Inflammatory macrophage treated with lipopolysaccharide for 1 hour (primary cell): ENCODE measurements at regions not wholly inside any gene's neighbourhood (a gene's known extent, or its start where the extent isn't known, plus 50 kb on each side); places are given as distances from the start of the nearest gene placed in this dataset.
A peak's percentile ranks its signal among the peaks of the same experiment; 100 is the strongest.
"Not testable (repeated sequence)": the region's sequence is repeated elsewhere in the genome, so short reads cannot be mapped to it uniquely, and the experiment has no call there.

ENCODE experiments used
- DNase-seq, 2 donors: peaks; one replicate each; pipeline ENCODE4 v3.0.0-alpha.2; 2020 to 2022

GRCh38 chr20:10109641-10110040 is 74.9 kb downstream of the ANKEF1 start:
- no peak for DNase-seq

- no peak for DNase-seq
Observed at GRCh38 chr20:10110151-10110550, 75.4 kb downstream of the ANKEF1 start.

- DNase-seq: no peak
Observed at GRCh38 chr20:10111139-10111958, 76.6 kb downstream of the ANKEF1 start.

- no peak for DNase-seq
Observed at GRCh38 chr20:10111959-10112250, 77.1 kb downstream of the ANKEF1 start.

- peak in 1 of 2 donors; percentile 53 for DNase-seq
Observed at GRCh38 chr20:10113746-10114145, 79.0 kb downstream of the ANKEF1 start.

GRCh38 chr20:10114598-10114997 is 79.8 kb downstream of the ANKEF1 start:
- DNase-seq: no peak

GRCh38 chr20:10115021-10115420 is 80.2 kb downstream of the ANKEF1 start:
- DNase-seq: no peak

- DNase-seq: no peak
Observed at GRCh38 chr20:10119336-10119735, 84.5 kb downstream of the ANKEF1 start.

- DNase-seq: not testable (repeated sequence)
Observed at GRCh38 chr20:10124883-10125282, 90.1 kb downstream of the ANKEF1 start.

GRCh38 chr20:10125757-10126156 is 91.0 kb downstream of the ANKEF1 start:
- no peak for DNase-seq

GRCh38 chr20:10129749-10130148 is 88.9 kb upstream of the SNAP25 start:
- DNase-seq: no peak

GRCh38 chr20:10131732-10132345 is 86.8 kb upstream of the SNAP25 start:
- DNase-seq: no peak

- no peak for DNase-seq
Observed at GRCh38 chr20:10132387-10132786, 86.2 kb upstream of the SNAP25 start.

- DNase-seq: no peak
Observed at GRCh38 chr20:10133532-10133931, 85.1 kb upstream of the SNAP25 start.

- DNase-seq: no peak
Observed at GRCh38 chr20:10134176-10134575, 84.5 kb upstream of the SNAP25 start.

- no peak for DNase-seq
Observed at GRCh38 chr20:10135438-10135837, 83.2 kb upstream of the SNAP25 start.

- no peak for DNase-seq
Observed at GRCh38 chr20:10137032-10137431, 81.6 kb upstream of the SNAP25 start.

- DNase-seq: no peak
Observed at GRCh38 chr20:10137533-10137932, 81.1 kb upstream of the SNAP25 start.

- DNase-seq: no peak
Observed at GRCh38 chr20:10157549-10157948, 61.1 kb upstream of the SNAP25 start.

- DNase-seq: no peak
Observed at GRCh38 chr20:10167040-10167439, 51.6 kb upstream of the SNAP25 start.

GRCh38 chr20:10167594-10167993 is 51.0 kb upstream of the SNAP25 start:
- no peak for DNase-seq
